Smooth muscle cell (in vitro differentiated cells): ENCODE measurements at regions not wholly inside any gene's neighbourhood (a gene's known extent, or its start where the extent isn't known, plus 50 kb on each side); places are given as distances from the start of the nearest gene placed in this dataset.

Experiments used
- DNase-seq: peaks from one replicate; lab custom pipeline; 2025; ENCODE audit not compliant: unreplicated experiment; lab: John Stamatoyannopoulos, UW
- H2AFZ ChIP-seq: fragments of 200-600 bp; sonication (generic); 2 replicates; pipeline ENCODE4 v1.6.0; 2016; ENCODE audit warnings: antibody characterized with exemption, low read depth, mild to moderate bottlenecking
- H3F3A ChIP-seq: fragments of 200-600 bp; sonication (generic); 2 replicates; pipeline ENCODE4 v1.6.0; 2017; ENCODE audit warnings: antibody characterized with exemption, low read depth
- H3K27ac ChIP-seq: fragments of 200-600 bp; sonication (generic); 2 replicates; pipeline ENCODE4 v1.5.1; 2016; ENCODE audit warnings: low read depth, mild to moderate bottlenecking
- H3K27me3 ChIP-seq: fragments of 200-600 bp; sonication (generic); 2 replicates; pipeline ENCODE4 v1.6.1; 2016; ENCODE audit warnings: low read depth, mild to moderate bottlenecking
- H3K36me3 ChIP-seq: fragments of 200-600 bp; sonication (generic); 2 replicates; pipeline ENCODE4 v1.5.1; 2016; ENCODE audit warnings: low read depth
- H3K4me1 ChIP-seq: fragments of 200-600 bp; sonication (generic); 2 replicates; pipeline ENCODE4 v1.5.1; 2016; ENCODE audit warnings: low read depth
- H3K4me2 ChIP-seq: fragments of 200-600 bp; sonication (generic); 2 replicates; pipeline ENCODE4 v1.6.0; 2016; ENCODE audit warnings: mild to moderate bottlenecking
- H3K4me3 ChIP-seq: fragments of 200-600 bp; sonication (generic); 2 replicates; pipeline ENCODE4 v1.5.1; 2016; ENCODE audit warnings: mild to moderate bottlenecking
- H3K79me2 ChIP-seq: fragments of 200-600 bp; sonication (generic); 2 replicates; pipeline ENCODE4 v1.6.0; 2016; ENCODE audit warnings: low read depth, mild to moderate bottlenecking
- H3K9ac ChIP-seq: fragments of 200-600 bp; sonication (generic); 2 replicates; pipeline ENCODE4 v1.6.0; 2016; ENCODE audit warnings: low read depth
- H3K9me3 ChIP-seq: fragments of 200-600 bp; sonication (generic); replicated peaks from 2 replicates; pipeline ENCODE4 v1.5.1; 2016; ENCODE audit warnings: low read depth
- H4K20me1 ChIP-seq: fragments of 200-600 bp; sonication (generic); 2 replicates; pipeline ENCODE4 v1.6.0; 2016; ENCODE audit warnings: low read depth
- CTCF ChIP-seq: fragments of 200-600 bp; sonication (generic); IDR thresholded peaks from 2 replicates; pipeline ENCODE4 v1.5.1; 2017; ENCODE audit warnings: borderline replicate concordance, mild to moderate bottlenecking, antibody characterized with exemption; ENCODE audit not compliant: insufficient read depth, poor library complexity, severe bottlenecking
- WGBS: methylation state at CpG from one replicate; pipeline ENCODE4 v1.1.7; 2016; ENCODE audit warnings: low lambda C conversion rate; 5-methylcytosine and 5-hydroxymethylcytosine counted together

- H3K36me3 ChIP-seq = no peaks in the 10 kb centered on the region
- 66% methylated on average over 8 of the region's 8 CpGs for WGBS
- H3K4me1 ChIP-seq = peaks cover 3% of the 10 kb centered on the region
- no peak overlapping the region for H3K4me3 ChIP-seq
- no peaks in the 10 kb centered on the region for H3K9me3 ChIP-seq
- no peak overlapping the region for H3K9ac ChIP-seq
- H3F3A ChIP-seq = no peaks in the 10 kb centered on the region
- H4K20me1 ChIP-seq = no peaks in the 10 kb centered on the region
- TF ChIP-seq CTCF = no peak
- H2AFZ ChIP-seq = no peak overlapping the region
- no peaks in the 10 kb centered on the region for H3K79me2 ChIP-seq
- no peak overlapping the region for H3K4me2 ChIP-seq
- no peaks in the 10 kb centered on the region for H3K27me3 ChIP-seq
- DNase-seq = no peak
- no peak overlapping the region for H3K27ac ChIP-seq
Measured at GRCh38 chr5:77152441-77152840, 58.0 kb upstream of the PDE8B start.

- H3K4me1 ChIP-seq = peaks cover 3% of the 10 kb centered on the region
- no peak for TF ChIP-seq CTCF
- no peaks in the 10 kb centered on the region for H4K20me1 ChIP-seq
- H3K27me3 ChIP-seq = no peaks in the 10 kb centered on the region
- H3K27ac ChIP-seq = no peak overlapping the region
- H3F3A ChIP-seq = no peaks in the 10 kb centered on the region
- no peaks in the 10 kb centered on the region for H3K9me3 ChIP-seq
- no peaks in the 10 kb centered on the region for H3K79me2 ChIP-seq
- no peak overlapping the region for H2AFZ ChIP-seq
- no peaks in the 10 kb centered on the region for H3K36me3 ChIP-seq
- no peak overlapping the region for H3K4me3 ChIP-seq
- DNase-seq = no peak
- no peak overlapping the region for H3K9ac ChIP-seq
- 84% methylated on average over 1 of the region's 1 CpG for WGBS
- no peak overlapping the region for H3K4me2 ChIP-seq
Measured at GRCh38 chr5:77151501-77151900, 59.0 kb upstream of the PDE8B start.

- no peaks in the 10 kb centered on the region for H4K20me1 ChIP-seq
Measured at GRCh38 chr5:77146896-77147295, 59.8 kb upstream of the ZBED3 start.

More at GRCh38 chr5:77146896-77147295, 59.8 kb upstream of the ZBED3 start:
- DNase-seq = no peak
- no peak for TF ChIP-seq CTCF
- WGBS = 78% methylated on average over 2 of the region's 2 CpGs
- Histone ChIP-seq H2AFZ (no peak overlapping the region), H3F3A (no peaks in the 10 kb centered on the region), H3K27ac (no peak overlapping the region), H3K4me1 (no peaks in the 10 kb centered on the region), H3K79me2 (no peaks in the 10 kb centered on the region), H3K4me3 (no peak overlapping the region), H3K9ac (no peak overlapping the region), H3K27me3 (no peaks in the 10 kb centered on the region), H3K36me3 (no peaks in the 10 kb centered on the region), H3K9me3 (no peaks in the 10 kb centered on the region), H3K4me2 (no peak overlapping the region)
